Activated CD4-positive, alpha-beta T cell treated with anti-CD3 and anti-CD28 coated beads for 4 hours (primary cell): ENCODE measurements at regions not wholly inside any gene's neighbourhood (a gene's known extent, or its start where the extent isn't known, plus 50 kb on each side); places are given as distances from the start of the nearest gene placed in this dataset.
"Not testable (repeated sequence)": the region's sequence is repeated elsewhere in the genome, so short reads cannot be mapped to it uniquely, and the experiment has no call there.

Source experiments
- DNase-seq, 2 donors: peaks; one replicate each; pipeline ENCODE4 v3.0.0-alpha.2; 2020

DNA sequence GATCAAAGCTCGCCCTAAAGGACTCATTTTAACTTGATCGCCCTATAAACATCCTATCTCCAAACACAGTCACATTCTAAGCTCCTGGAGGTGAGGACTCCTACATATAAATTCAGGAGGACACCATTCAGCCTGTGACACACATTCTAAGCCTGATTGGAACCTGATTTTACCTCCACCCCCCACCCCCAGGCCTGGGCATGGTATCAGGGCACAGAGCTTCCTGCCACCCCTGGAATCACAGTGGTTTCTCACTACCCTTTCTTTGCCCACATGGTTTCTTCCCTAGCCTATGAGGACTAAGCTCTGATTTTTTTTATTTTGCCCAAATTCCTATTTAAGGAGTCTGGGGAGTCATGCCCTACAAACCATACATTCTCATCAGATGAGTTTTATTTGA, 428.1 kb upstream of the ID2 start:
- DNase-seq: no peak

DNA sequence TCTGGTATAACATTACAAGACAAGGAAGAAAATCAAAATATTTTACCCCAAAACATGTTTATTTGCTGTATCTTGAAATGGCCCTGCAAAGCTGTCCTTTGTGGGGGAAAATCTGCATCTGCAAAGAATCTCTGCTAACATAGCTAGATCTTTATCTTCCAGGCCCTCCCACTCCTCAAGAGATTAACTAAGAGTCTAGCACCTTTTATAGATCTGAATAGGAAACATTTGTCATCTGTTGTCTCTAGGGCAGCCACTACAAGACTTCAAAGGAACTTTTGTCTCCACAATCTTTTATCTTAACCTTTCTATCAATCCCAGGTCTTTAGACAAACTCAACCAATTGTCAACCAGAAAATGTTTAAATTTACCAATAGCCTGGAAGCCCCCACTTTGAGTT, 427.6 kb upstream of the ID2 start:
- DNase-seq: not testable (repeated sequence)

DNA sequence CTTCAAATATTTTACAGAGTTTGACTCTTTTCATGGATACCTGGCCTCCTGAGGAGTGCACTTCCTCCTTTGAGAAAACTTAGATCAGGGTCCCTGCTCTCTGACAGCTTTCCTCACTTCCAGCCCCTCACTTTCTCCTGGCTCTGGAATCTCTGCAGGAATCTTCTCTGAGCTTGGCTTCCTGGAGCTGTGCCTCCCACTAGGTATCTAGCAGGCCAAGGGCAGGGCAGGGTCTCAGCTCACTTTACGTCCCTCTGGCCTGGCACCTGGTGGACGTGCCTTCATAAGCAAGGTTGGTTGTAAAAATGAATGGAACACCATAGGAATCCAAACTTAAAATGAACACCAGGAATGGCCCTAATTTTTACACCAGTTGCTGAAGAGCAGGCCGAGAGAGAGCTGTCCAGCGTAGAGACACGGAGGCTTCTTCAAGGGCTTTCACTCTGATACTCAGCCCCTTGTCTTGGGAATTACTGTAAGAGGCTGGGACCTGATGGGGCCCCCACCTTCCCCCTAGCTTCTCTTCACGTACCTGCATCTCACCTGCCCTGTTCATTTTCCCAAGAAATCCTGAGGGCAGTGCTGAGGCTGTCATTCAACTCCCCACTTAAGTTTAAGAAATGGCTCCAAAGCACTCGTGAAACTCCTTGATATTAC, 426.9 kb upstream of the ID2 start:
- DNase-seq: no peak

DNA sequence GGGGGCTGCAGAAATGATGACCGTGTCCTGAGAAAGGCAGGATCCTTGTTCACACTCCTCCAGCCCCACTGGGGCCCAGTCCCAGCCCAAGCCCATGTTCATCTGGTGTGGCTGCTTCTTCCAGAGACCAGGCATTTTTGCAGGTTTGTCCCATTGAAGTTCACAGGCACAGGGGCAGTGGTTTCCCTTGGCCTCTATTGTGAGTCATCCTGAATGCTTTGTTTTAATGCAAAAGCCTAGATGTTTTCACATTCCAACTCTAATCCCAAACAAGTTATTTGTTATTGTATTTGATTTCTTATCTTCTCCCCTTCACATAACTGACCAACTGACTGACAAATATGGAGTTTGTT, 426.4 kb upstream of the ID2 start:
- no peak for DNase-seq

DNA sequence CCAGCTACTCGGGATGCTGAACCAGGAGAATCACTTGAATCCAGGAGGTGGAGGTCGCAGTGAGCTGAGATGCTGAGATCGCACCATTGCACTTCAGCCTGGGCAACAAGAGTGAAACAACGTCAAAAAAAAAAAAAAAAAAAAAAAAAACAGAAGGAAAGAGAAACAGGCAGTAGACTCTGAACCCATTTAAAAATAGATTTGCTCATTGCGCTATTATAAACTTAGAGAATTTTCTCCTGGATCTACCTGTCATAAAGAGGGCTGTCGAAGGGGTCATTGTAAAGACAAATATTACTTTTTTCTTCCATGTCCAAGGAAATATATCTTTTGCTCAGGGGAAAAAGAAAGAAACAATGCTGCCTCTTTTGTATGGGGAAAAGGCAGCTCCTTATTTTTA, 425.0 kb upstream of the ID2 start:
- DNase-seq: no peak

DNA sequence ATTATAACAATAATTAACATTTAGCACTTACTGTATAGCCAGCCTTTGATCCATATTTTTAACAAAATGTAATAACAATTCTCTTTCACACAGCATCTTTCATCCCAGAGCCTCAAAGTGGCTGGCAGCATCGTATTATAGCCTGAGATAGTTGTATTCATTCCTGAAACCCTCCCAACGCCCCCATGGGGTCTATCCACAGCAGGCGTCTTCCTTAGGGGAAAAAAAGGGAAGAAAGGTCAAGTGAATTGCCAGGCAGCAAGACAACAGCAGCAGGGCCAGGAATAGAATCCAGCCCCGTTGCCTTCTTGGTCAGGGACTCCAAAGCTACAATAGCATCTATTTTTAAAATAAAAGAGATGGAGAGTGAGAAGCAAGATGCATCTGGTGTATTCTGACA, 424.4 kb upstream of the ID2 start:
- DNase-seq: no peak

DNA sequence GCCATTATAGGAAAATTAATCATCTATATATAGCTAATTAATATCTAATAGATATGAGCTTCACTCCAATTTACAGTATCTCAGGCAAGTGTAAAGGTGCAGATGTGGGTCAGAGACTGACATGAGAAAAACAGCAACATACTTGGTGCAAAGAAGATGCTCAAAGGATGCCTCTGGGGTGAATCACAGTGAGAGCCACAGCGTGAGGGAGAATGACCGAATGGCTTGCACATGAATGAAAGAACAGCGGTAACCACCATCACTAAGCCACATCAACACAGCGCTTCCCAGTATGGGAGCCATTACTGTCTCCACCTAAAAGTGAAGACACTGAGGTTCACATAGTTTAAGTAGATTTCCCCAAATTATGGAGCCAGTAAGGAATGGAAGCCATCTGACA, 423.4 kb upstream of the ID2 start:
- DNase-seq: no peak

DNA sequence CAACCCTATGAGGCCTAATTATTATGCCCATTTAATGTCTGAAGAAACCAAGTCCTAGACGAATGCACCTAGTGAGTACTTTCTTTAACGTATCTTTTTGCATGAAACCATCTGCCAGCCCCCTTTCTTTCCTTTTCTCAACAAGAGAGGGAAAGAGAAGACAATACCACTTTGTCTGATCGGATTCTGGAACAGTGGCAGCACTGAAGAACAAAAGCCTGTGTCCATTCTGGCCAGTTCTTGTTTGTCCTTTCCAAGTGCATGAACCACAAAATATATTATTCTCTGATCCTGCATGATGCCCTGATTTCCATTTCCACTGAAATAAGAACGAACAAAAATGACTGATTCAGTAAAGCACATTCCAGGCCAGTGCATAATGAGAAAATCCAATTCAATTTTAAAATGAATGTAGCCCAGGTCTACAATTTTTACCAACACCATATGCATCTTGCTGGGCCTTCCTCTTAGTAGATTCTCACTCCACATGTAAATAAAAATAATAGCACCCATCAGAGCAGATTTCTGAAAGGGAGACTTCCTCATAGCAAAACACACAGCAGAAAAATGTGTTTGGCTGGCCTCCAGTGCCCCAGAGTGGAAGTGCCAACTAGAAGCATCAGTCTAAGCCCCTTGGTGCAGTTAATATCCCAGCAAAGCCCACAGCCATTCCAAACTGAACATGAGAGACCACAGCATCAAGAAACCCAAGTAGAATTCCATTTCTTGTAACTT, 422.6 kb upstream of the ID2 start:
- no peak for DNase-seq

DNA sequence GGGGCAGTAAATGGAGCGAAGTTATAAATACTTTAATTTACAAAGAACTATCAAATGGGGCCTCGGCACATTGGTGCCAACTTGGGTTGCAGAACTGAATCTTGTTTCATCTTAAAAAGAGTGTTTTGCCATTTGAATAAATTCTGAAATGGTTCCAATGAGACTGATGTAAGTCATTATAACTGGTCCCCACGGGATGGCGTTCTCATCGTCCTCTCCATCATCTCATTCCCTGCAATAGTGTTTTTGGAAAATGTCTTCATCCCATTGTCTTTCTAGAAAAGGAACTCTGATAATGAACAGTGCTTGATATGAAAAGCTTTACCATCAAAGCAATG, 422.0 kb upstream of the ID2 start:
- no peak for DNase-seq

DNA sequence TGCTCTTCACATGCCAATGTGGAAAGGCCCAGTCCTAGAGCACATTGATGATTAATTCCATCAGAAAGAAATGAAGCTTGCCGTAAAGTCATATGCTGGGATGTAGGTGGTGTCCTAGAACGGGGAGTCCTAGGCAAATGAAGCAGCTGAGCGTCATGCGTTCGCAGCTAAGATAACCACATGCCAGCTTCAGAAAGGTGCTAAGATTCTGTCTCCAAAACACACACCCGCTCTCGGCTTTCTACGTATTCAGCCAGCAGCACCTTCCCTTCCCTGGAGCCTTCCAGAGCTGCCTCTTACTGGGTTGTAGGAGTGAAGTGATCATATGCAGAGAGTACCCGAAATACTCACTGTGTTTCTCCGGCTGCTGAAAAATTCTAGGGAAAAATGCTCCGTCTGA, 421.6 kb upstream of the ID2 start:
- DNase-seq: no peak

DNA sequence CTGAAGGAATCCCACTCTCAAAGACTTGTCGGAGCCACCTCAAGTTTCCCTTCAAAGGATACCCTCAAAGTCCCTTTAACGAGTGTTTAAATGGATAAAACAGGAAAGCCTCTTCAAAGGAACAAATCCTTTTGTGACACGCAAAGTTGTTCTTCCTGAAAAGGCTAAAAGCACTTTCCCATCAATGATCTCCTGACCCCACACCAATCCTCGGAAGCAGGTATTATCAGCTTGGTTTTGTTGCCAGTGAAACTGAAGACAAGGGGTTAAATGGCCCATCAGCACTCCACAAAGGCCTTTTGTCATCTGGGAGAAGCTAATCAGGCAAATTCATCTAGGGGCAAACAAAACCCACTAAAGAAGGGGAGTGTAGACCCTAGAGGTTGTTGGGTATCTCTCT, 418.0 kb upstream of the ID2 start:
- DNase-seq: no peak

DNA sequence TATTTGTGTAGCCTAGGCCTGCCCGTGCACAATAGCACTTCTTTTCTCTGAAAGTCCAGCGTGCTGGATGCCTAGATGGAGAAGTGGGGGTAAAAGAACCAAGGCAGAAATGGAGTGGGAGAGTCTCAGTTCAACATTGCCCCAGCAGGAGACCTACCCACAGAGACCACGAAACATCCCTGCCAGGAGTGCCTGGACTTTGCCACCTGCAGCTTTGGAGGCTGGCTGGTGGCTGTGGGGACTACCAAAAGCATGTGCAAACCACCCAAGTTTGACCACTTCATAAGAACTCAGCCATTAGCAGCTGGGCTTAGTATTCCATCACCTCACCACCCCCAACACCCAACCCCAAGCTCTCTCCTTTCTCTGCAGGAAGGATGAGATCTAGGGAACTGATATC, 416.9 kb upstream of the ID2 start:
- no peak for DNase-seq

DNA sequence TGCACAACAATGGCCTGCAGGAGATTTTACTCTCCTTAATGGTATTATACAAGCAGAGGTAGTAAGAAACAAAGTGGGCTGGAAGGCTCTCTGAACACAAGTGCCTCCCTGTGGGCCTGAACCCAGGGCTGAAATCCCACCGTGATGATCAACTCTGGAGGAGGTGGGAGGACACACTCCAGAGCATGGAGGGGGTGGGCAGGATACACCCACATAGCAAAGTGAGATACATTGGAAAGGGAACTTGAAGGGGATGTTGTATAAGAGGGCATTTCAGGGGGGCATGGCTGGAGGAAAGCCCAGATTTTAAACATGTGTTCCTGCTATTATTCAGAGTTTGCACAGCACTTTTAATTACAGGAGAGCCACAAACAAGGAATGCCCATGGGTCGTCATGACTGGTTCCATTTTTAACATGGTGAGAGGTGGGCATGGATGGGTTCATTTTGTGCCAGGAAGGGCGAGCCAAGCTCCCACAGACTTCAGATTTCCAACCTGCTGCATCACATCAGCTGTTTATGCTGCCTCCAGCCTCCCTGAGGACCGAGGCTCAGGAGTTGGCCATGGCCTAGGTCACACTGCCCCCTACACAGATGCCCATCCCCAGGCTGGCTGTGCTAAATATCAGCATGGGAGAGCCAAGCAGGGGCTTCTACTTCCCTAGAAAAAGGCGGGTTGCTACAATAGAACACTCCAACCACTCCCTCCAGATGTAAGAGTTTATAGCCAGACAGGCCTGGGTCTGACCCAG, 416.2 kb upstream of the ID2 start:
- no peak for DNase-seq

DNA sequence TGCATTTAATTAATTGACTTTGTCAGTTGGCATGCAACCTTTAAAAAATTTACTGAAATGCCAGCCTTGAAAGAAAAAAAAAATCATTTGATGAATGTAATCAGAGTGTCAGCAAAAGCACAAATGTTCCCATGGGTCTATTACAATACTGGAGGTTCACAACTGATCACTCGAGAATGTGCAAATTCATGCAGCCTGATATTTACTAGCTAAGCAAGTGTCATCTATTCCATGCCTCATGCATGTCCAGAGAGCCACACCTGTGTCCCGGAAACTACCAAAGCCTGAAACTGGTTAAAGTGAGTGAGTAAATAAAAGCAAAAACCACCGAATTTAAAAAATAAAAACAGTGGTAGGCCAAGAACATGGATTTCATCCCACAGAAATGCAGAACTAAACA, 415.3 kb upstream of the ID2 start:
- no peak for DNase-seq

DNA sequence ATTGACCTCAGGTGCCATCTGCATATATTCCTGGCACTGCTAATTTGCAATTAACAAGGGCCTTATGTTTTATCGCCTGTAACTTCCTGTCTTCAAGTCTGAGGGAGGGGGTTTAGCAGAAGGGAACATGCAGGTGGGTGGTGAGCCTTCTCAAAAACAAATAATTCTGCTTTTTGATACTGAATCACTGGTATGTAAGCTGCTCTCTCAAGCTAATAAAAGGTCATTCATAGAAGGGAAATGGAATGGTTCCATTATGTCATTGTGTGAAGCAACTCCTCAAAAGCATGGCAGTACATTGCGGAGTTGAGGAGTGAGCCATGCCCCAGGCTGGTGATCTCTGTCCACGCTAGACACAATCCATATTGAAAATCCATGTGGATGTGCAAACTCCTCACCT, 414.8 kb upstream of the ID2 start:
- no peak for DNase-seq

DNA sequence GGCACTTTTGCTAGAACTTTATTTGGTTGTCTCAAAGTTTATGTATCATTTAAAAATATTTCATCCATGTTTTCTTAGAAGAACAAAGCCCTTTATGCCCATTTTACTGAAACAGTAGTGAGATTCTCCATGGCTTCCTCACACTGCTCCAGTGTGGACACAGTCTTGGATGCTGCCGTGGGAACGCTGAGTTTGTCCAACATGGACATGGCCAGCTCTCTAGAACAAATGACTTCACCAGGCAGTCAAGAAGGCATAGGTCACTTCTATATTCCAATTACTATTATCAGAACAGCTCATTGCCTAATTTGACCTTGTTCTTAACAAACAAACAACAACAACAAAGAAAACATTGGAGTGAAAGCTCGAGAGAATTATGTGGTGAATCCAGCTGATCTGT, 414.1 kb upstream of the ID2 start:
- DNase-seq: no peak

DNA sequence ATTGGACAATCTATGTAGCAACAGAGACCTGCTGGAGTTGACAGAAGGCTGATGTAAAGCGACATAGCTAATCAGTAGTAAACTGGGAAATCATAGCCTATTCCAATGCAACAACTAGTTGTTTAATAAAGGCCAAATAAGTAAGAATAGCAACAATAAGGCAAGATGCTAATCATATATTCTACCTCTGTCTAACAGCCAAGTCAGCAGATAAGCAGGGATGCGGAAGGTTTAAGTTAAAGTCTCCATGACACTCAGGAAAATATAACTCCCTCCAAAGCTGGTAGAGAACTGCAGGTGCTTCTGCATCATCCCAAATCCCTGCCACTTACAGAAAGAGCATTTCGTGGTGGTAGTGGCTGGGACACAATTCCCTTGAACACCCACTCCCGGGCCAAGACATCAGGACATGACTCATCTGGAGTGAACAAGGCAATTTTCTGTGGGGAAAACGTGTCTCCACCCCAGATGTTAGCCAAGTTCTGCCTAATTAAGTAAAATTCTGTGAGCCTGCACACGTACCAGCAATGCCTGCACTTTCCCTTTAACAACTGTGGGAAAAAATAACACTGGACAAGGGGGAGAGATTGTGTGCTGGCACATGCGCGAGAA, 413.6 kb upstream of the ID2 start:
- DNase-seq: no peak

DNA sequence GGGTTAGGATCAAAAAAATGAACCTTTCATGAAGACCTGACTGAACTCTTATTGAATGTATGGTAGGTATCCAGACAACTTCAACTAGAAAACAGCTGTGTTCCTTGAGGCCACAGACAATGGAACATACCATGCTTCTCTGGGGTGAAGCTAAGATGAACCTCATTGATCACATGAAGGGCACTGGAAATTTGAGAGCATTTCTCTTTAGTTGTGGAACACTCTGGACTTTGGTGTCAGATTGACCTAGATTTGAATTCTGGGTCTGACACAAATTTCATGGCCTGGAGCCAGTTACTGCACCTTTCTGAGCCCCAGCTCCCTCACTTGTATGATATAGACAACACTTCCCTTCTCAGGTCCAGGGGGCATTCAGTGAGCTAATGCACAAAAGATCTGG, 411.2 kb upstream of the ID2 start:
- DNase-seq: no peak

DNA sequence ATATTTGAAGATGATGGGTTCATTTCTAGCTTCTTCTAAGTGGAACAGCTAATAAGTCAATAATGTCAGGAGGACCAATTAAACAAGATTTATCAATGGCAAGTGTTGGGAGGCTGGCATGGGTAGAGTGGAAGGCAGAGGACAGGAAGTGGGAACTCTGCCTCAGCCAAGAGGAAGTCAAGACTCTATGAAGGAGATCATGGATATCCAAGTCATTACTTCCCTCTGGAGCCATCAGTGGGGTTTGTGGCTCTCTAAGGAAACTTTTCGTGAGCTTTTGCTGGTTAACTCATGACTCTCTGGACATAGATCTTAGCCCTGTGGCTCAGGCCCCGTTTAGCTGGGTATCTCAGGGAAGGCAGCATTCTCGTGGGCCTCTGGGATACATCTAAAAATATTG, 410.4 kb upstream of the ID2 start:
- DNase-seq: no peak

DNA sequence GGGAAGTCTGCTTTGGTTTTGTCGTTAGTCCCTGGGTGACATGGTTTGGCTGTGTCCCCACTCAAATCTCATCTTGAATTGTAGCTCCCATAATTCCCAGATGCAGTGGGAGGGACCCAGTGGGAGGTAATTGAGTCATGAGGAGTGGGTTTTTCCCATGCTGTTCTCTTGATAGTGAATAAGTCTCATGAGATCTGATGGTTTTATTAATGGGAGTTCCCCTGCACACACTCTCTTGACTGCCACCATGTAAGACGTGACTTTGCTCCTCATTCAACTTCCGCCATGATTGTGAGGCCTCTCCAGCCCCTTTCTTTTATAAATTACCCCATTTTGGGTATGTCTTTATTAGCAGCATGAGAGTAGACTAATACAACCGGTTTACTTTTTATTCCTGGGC, 405.8 kb upstream of the ID2 start:
- no peak for DNase-seq

DNA sequence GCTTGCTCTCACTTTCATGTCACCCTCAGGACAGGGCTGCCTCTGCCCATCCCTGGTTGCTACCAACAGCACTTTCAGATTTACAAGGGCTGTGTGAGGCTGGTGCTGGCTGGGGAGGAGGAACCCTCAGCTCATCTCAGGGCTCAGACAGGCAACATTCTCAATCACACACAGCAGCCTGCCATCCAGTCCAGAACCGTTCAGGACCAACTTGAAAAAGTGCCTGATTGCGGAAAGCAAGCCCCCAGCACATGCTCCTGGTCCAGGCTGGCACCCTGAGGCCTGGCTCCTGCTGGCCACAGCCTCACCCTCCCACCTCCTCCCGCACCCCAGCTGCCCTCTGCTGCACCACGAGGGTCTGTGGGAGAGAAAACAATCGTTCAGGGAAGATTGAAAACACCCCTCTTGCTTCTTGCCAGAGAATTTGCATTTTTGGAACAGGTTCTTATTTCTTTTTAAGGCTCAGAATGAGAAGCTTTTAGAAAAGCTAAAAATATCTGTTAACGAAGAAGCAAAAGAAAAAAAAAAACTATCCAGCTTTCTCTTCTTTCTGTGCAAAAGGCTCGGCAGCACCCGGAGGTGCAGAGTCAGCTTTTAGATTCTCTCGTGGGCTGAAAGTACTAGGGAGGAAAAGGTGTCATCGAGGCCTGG, 403.8 kb upstream of the ID2 start:
- DNase-seq: no peak

DNA sequence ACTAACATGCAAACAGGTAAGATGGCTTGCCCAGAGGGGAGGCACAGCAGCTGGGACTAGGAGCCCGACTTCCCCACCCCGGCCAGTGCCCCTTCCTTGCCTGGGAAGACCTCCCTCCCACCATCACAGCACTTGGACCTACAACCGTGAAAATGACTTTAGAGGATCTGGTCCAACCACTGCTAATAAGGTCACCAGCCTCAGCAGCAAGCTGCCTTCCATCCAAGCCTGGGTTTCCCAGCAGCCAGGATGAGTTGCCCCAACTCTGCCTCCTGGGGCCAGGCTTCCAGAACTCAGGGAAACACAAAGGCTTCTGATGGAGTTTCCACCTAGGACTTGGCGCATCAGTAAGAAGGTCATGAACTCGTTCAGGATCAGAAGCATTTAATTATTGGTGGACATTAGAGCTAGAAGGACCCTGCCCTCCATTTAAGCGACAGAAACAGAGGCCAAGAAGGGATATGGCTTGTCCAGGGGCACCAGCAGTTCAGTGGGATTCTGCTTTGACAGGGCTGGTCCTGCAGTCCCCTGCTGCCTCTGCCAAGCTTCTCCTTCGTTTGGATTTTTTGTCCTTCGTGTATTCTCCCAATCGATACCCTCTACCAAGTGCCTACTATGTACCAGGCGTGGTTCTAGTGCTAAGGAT, 403.0 kb upstream of the ID2 start:
- no peak for DNase-seq

DNA sequence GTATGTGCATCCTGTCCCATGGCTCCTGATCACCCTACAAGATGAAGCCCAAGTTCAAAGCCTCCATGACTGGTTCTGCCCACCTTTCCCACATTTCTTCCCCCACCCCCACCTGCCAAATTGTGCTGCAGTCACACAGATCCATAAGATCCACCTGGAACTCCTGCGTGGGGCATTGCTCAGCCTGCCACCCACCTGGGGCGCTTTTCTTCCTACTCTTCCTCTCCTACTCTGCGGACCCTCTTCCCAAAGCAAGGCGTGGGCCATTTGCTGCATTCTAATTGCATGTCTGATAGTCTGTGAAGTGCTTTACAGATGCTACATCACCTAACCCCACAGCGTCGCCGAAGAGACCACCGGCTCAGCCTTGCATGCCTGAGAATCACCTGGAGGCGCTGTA, 402.4 kb upstream of the ID2 start:
- DNase-seq: no peak
